GM12878 (cell line): ENCODE measurements at regions not wholly inside any gene's neighbourhood (a gene's known extent, or its start where the extent isn't known, plus 50 kb on each side); places are given as distances from the start of the nearest gene placed in this dataset.

Source experiments
- ATAC-seq: fragments of 200-7000 bp; cut with Tn5 transposase; 3 replicates; pipeline ENCODE4 v1.9.1; 2020; ENCODE audit warnings: mild to moderate bottlenecking, moderate library complexity
- BruUV-seq: library from RNA; stranded (reverse); fragments of 400-500 nt; replicated peaks from 2 replicates; lab custom pipeline; 2021; lab: Mats Ljungman, UMichigan
- CTCF ChIA-PET: fragments of 300-600 bp; sonication (Branson Sonifier 250); formaldehyde crosslinking; extraction: SDS; loops from one replicate; lab custom pipeline; 2021; ENCODE audit warnings: inconsistent platforms; lab: Yijun Ruan, JAX
- POLR2A ChIA-PET: fragments of 350-600 bp; formaldehyde crosslinking; extraction: SDS; loops from one replicate; lab custom pipeline; 2021; ENCODE audit warnings: inconsistent platforms; lab: Charles Lee
- RAD21 ChIA-PET: fragments of 300-600 bp; sonication (Branson Sonifier 250); formaldehyde crosslinking; loops from one replicate; lab custom pipeline; 2023; ENCODE audit warnings: antibody characterized with exemption; ENCODE audit not compliant: unreplicated experiment; lab: Charles Lee
- SMC1A ChIA-PET: fragments of 300-600 bp; sonication (Branson Sonifier 250); formaldehyde crosslinking; loops from one replicate; lab custom pipeline; 2023; ENCODE audit not compliant: unreplicated experiment, uncharacterized antibody; lab: Charles Lee
- DNase-seq: peaks from one replicate; pipeline ENCODE4 v3.0.0-alpha.2; 2011; ENCODE audit warnings: low read depth, low spot score
- FAIRE-seq: peaks from 3 replicates; lab custom pipeline; 2011; peaks lifted over from hg19 to GRCh38; lab: Jason Lieb, UNC
- H2AFZ ChIP-seq: 2 replicates; pipeline ENCODE4 v1.6.0; 2011; ENCODE audit warnings: low read depth, low read length, control low read depth; ENCODE audit not compliant: control insufficient read depth
- H3K27ac ChIP-seq: 2 replicates; pipeline ENCODE4 v1.5.1; 2011; ENCODE audit warnings: control low read depth; ENCODE audit not compliant: control insufficient read depth, insufficient read depth
- H3K27me3 ChIP-seq, 2 experiments: replicated peaks in 1 of 2; 2 replicates each; pipeline versions ENCODE4 v1.6.0 to v1.6.1; 2011; ENCODE audit warnings: low read length in 1 of 2; ENCODE audit not compliant: control insufficient read depth in 2 of 2, insufficient read depth in 2 of 2
- H3K36me3 ChIP-seq, 2 experiments: 2 replicates each; pipeline ENCODE4 v1.5.1; 2011; ENCODE audit warnings: low read length in 1 of 2; ENCODE audit not compliant: control insufficient read depth in 2 of 2, insufficient read depth in 2 of 2
- H3K4me1 ChIP-seq: 2 replicates; pipeline ENCODE4 v1.6.1; 2011; ENCODE audit warnings: mild to moderate bottlenecking, low read length, moderate library complexity, mixed read lengths; ENCODE audit not compliant: control insufficient read depth, insufficient read depth
- H3K4me2 ChIP-seq: 2 replicates; pipeline ENCODE4 v1.6.0; 2011; ENCODE audit warnings: control low read depth; ENCODE audit not compliant: control insufficient read depth, insufficient read depth
- H3K4me3 ChIP-seq: fragments of 200-600 bp; sonication (generic); 2 replicates; pipeline ENCODE4 v1.5.1; 2016
- H3K79me2 ChIP-seq: 2 replicates; pipeline ENCODE4 v1.6.0; 2011; ENCODE audit warnings: low read length; ENCODE audit not compliant: control insufficient read depth, insufficient read depth
- H3K9ac ChIP-seq: 2 replicates; pipeline ENCODE4 v1.8.0; 2011; ENCODE audit warnings: low read length, control low read depth, mixed read lengths; ENCODE audit not compliant: control insufficient read depth, insufficient read depth
- H3K9me3 ChIP-seq: replicated peaks from 3 replicates; pipeline ENCODE4 v1.5.1; 2011; ENCODE audit warnings: mild to moderate bottlenecking, low read length; ENCODE audit not compliant: control insufficient read depth, insufficient read depth
- H4K20me1 ChIP-seq: 2 replicates; pipeline ENCODE4 v1.6.0; 2011; ENCODE audit not compliant: control insufficient read depth, insufficient read depth
- ASH2L ChIP-seq: fragments of 300-600, 200-600 bp; sonication (generic); IDR thresholded peaks from 2 replicates; pipeline ENCODE4 v1.6.1; 2017; ENCODE audit warnings: low read depth, mild to moderate bottlenecking, borderline replicate concordance
- ATF2 ChIP-seq: IDR thresholded peaks from 2 replicates; pipeline ENCODE4 v1.6.1; 2012; ENCODE audit warnings: low read length, inconsistent platforms
- CBFB ChIP-seq: IDR thresholded peaks from 2 replicates; pipeline ENCODE4 v1.6.1; 2016; ENCODE audit warnings: antibody characterized with exemption, low read depth
- ETV6 ChIP-seq, 2 experiments: fragments of 450-650 bp in 1 of 2; IDR thresholded peaks in 1 of 2; conservative IDR thresholded peaks in 1 of 2; 2 replicates each; pipeline ENCODE4 v1.6.1; 2014; ENCODE audit warnings: antibody characterized with exemption in 1 of 2, borderline replicate concordance in 1 of 2, low read depth in 1 of 2, mild to moderate bottlenecking in 1 of 2, moderate library complexity in 1 of 2
- MLLT1 ChIP-seq: fragments of 450-650 bp; IDR thresholded peaks from 2 replicates; pipeline ENCODE4 v1.6.1; 2016; ENCODE audit warnings: mild to moderate bottlenecking
- MXI1 ChIP-seq: fragments of 150-350 bp; IDR thresholded peaks from 2 replicates; pipeline ENCODE4 v1.6.1; 2011; ENCODE audit warnings: low read depth, mild to moderate bottlenecking, inconsistent platforms, low read length, improper control_type of control experiment
- MYB ChIP-seq: fragments of 150-350 bp; IDR thresholded peaks from 2 replicates; pipeline ENCODE4 v1.6.1; 2014; ENCODE audit warnings: mild to moderate bottlenecking, low read depth, low read length, borderline replicate concordance
- NFYB ChIP-seq: IDR thresholded peaks from 2 replicates; pipeline ENCODE4 v1.6.1; 2011; ENCODE audit warnings: low read depth, mild to moderate bottlenecking, low read length, improper control_type of control experiment, moderate library complexity; ENCODE audit not compliant: insufficient read depth
- NKRF ChIP-seq: fragments of 450-650 bp; conservative IDR thresholded peaks from 2 replicates; pipeline ENCODE4 v1.6.1; 2017; ENCODE audit warnings: mild to moderate bottlenecking, moderate library complexity
- RB1 ChIP-seq: fragments of 450-650 bp; formaldehyde crosslinking; IDR thresholded peaks from 2 replicates; pipeline ENCODE4 v1.6.1; 2017; ENCODE audit warnings: mild to moderate bottlenecking, borderline replicate concordance
- SKIL ChIP-seq: fragments of 450-650 bp; IDR thresholded peaks from 2 replicates; pipeline ENCODE4 v1.6.1; 2017; ENCODE audit warnings: mild to moderate bottlenecking, low read depth, inconsistent platforms; ENCODE audit not compliant: poor library complexity, severe bottlenecking
- SREBF2 ChIP-seq: IDR thresholded peaks from 2 replicates; pipeline ENCODE4 v1.6.1; 2012; ENCODE audit warnings: mild to moderate bottlenecking, low read length
- TAF1 ChIP-seq: IDR thresholded peaks from 2 replicates; pipeline ENCODE4 v1.6.1; 2011; ENCODE audit warnings: mild to moderate bottlenecking, low read depth, low read length, borderline replicate concordance
- YBX1 ChIP-seq: fragments of 450-650 bp; IDR thresholded peaks from 2 replicates; pipeline ENCODE4 v1.6.1; 2016; ENCODE audit warnings: antibody characterized with exemption
- WGBS: methylation state at CpG from one replicate; pipeline ENCODE4 v1.1.6; 2016; ENCODE audit warnings: low lambda C conversion rate; ENCODE audit not compliant: insufficient replicate concordance, insufficient coverage; ENCODE audit errors: missing lambda C conversion rate; 5-methylcytosine and 5-hydroxymethylcytosine counted together
- in situ Hi-C: fragments of 300-500 bp; cut with MboI; formaldehyde crosslinking; loops from 9 replicates; pipeline ENCODE4 v1.14.3; 2018; ENCODE audit warnings: mixed read lengths
- intact Hi-C: fragments of 100-400 bp; cut with micrococcal nuclease; formaldehyde crosslinking; loops from one replicate; pipeline ENCODE4 v1.14.2; 2022; ENCODE audit not compliant: unreplicated experiment

- TF ChIP-seq MLLT1, result no peak
- TF ChIP-seq, all 136 proteins: peak for 0
These were observed 107.3 kb downstream of the LHX2 start (continued) for GRCh38 chr9:124118894-124119293.

- no peak overlapping the region for H3K27ac ChIP-seq
These were observed 108.7 kb downstream of the LHX2 start for GRCh38 chr9:124120272-124120671.

More at GRCh38 chr9:124120272-124120671, 108.7 kb downstream of the LHX2 start:
- ChIA-PET CTCF (interaction anchor here (0.9 to 1.3 kb wide), 2 partner anchors 10 to 266 kb away, joined by 3 to 5 read pairs; no protein-coding TSS in a partner anchor), POLR2A (no interaction called here), RAD21 (no interaction called here)
- Histone ChIP-seq H3K27me3 (no peaks in the 10 kb centered on the region), H3K79me2 (no peaks in the 10 kb centered on the region), H3K4me2 (no peak overlapping the region)
- DNase-seq, result no peak
- no peak for TF ChIP-seq NKRF
- TF ChIP-seq ETV6 (conservative IDR thresholded peaks at IDR 0.05 in 1 of 2, IDR thresholded peaks at IDR 0.05 in 1 of 2; ENCODE audit: borderline replicate concordance in 1 of 2, low read depth in 1 of 2), result no peak
- TF ChIP-seq MYB, result no peak
- no peak for TF ChIP-seq CBFB
- TF ChIP-seq YBX1, result no peak
- no peak for TF ChIP-seq ATF2
- no peak for TF ChIP-seq NFYB
- no peak for TF ChIP-seq MXI1
- no peak for TF ChIP-seq RB1
- TF ChIP-seq ASH2L, result no peak
- TF ChIP-seq SKIL, result no peak
- no peak for TF ChIP-seq TAF1
- no peak for TF ChIP-seq SREBF2
- TF ChIP-seq, all 136 proteins: peak for 0
- SMC1A ChIA-PET, result no interaction called here
- Histone ChIP-seq H4K20me1 (no peaks in the 10 kb centered on the region), H3K4me1 (no peaks in the 10 kb centered on the region), H3K9me3 (peaks cover 6% of the 10 kb centered on the region; the same call in 2 of the 3 replicates), H2AFZ (no peak overlapping the region), H3K36me3 (no peaks in the 10 kb centered on the region), H3K9ac (no peak overlapping the region), H3K4me3 (no peak overlapping the region)
- intact Hi-C loops, result loop anchor here (10.0 kb wide), 2 partner anchors 235 to 265 kb away; no protein-coding TSS in a partner anchor
- no peak for ATAC-seq
- in situ Hi-C loops, result no loop called here
- no peak for FAIRE-seq
- BruUV-seq, result no TSS peak
- WGBS, result 41% methylated on average over 3 of the region's 3 CpGs
